Loucy (cell line): ENCODE measurements at regions not wholly inside any gene's neighbourhood (a gene's known extent, or its start where the extent isn't known, plus 50 kb on each side); places are given as distances from the start of the nearest gene placed in this dataset.

Experiments
- CTCF ChIP-seq: fragments of 200-600 bp; sonication (generic); conservative IDR thresholded peaks from 2 replicates; pipeline ENCODE4 v1.5.1; 2014; ENCODE audit warnings: mild to moderate bottlenecking, antibody characterized with exemption, low read length
- EZH2phosphoT487 ChIP-seq: fragments of 200-600 bp; IDR thresholded peaks from 2 replicates; pipeline ENCODE4 v1.6.1; 2018; ENCODE audit warnings: antibody characterized with exemption, mild to moderate bottlenecking, moderate library complexity, borderline replicate concordance

- TF ChIP-seq CTCF: no peak
- no peak for TF ChIP-seq EZH2phosphoT487
Measured at GRCh38 chr7:25853314-25853713, 298.7 kb upstream of the NFE2L3 start.
